ENCODE measurements at regions not wholly inside any gene's neighbourhood (a gene's known extent, or its start where the extent isn't known, plus 50 kb on each side); places are given as distances from the start of the nearest gene placed in this dataset.

DNA sequence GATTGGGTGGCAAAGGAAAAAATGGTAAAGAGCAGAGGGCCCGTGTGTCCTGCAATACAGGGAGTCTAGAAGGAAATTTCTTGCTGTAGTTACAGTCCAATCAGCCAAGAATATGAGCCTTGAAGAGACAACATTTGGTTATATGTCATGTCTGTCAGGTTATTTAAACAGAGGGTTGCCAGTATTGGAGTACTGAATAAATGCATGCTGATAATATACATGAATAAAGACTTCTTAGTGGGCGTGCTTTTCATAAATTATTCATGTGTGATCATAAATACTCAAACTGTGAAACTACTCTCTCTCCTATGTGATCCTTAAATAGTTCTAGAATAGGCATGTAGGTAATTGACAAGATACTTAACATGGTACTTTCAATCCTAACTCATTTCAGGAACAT is 249.0 kb downstream of the CRPPA start:
- DNase-seq (ENCODE audit: low read depth in 2 of 3, low spot score in 1 of 3) = no peak

DNA sequence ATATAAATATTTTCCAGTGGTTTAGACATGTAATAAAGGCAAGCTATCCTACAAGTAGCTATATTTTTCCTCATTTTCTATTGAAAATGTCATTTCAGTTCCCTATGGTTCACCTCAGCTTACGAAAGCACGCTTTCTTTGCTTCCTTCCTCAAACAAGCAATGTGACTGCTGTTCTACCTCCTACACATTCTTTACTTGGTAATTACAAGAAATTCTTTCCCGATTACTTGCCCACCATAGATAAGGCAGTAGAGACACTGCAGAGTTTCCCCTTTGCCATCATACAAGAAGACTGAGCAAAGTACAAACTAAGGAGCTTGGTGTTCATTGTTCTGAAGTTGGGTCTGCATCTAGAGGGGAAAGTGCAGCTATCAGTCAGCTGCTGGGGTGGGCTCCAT is 249.4 kb downstream of the CRPPA start:
- no peak for DNase-seq (ENCODE audit: low read depth in 2 of 3, low spot score in 1 of 3)

DNA sequence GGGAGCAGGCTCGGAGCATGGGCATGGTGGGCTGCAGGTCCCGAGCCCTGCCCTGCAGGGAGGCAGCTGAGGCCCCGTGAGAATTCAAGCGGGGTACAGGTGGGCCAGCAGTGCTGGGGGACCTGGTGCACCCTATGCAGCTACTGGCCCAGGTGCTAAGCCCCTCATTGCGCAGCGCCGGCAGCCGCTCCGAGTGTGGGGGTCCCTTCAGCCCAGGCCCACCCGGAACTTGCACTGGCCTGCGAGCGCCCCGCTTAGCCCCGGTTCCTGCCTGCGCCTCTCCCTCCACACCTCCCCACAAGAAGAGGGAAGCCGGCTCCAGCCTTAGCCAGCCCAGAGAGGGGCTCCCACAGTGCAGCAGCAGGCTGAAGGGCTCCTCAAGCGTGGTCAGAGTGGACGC is 250.7 kb downstream of the CRPPA start:
- DNase-seq (ENCODE audit: low read depth in 2 of 3, low spot score in 1 of 3) = no peak

DNA sequence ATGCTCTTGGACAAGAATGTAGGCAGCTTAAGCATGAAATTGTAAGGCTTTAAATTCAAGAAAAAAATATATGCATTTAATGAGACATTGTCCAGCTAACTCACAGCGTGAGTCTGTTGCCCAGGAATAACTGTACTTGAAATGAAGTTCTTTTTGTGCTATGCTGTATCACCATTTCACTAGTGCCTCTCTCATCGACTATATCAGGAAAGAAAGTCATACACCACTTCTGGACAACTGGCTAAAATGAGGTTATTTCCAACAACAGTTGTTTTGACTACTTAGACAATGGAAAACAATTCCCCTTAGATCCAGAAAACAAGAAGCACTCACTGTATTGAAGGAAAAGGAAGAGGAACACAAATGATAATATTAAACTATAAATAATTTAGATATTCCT is 251.8 kb downstream of the CRPPA start:
- no peak for DNase-seq (ENCODE audit: low read depth in 2 of 3, low spot score in 1 of 3)

DNA sequence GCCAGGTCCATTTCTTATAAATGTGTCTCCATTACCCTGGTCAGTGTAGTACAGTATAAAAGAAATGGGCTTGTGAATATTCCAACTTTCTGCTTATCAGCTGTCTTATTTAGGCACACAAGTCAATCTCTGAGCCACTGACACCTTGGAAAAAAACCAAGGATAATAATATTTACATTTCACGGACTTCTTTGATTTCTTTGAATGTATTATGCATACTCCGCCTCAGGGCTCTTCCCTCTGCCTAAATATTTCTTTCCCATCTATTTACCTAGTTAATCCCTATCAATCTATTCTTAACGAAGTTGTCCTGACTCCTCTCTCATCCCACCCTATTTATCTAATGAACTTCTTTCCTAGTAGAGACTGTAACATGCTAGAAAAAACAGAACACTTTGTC is 253.8 kb downstream of the CRPPA start:
- no peak for DNase-seq (ENCODE audit: low read depth in 2 of 3, low spot score in 1 of 3)

DNA sequence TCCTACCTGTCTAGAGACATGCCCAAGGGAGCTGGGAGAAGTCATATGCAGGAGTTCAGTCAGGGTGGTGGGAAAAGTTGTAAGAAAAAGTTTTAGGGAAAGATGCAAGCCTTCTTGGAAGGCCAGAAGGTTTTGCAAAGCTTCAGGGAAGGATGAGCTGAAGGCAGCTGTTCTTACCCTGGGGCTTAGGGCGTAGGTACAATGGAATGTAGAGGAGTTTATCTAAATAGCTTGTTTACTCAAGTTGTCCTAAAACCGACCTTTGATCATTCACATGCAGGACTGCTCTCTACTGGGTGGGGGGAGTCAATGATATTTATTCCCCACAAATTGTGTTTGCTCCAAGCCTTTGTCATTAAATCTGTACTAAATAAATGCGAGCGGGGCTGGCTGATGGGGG is 277.0 kb downstream of the CRPPA start:
- DNase-seq (ENCODE audit: low read depth in 2 of 3, low spot score in 1 of 3) = no peak

DNA sequence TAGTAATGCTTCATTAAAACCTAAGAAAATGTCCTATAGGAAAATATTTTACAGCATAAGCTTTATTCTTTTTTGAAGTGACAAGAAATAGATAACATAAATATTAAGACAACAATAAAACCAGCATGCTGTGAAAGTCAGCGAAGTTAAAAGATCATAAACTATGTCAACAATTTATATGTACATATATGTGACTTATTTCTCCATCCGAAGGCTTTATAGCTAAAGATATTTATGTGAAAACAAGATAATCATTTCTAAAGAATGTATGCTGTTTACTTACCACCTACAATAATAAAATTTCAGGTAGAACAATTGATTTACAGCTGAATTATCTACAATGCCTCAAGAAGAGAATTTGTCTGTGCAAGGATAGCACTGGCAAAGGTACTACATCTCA is 283.4 kb downstream of the CRPPA start:
- no peak for DNase-seq (ENCODE audit: low read depth in 2 of 3, low spot score in 1 of 3)

DNA sequence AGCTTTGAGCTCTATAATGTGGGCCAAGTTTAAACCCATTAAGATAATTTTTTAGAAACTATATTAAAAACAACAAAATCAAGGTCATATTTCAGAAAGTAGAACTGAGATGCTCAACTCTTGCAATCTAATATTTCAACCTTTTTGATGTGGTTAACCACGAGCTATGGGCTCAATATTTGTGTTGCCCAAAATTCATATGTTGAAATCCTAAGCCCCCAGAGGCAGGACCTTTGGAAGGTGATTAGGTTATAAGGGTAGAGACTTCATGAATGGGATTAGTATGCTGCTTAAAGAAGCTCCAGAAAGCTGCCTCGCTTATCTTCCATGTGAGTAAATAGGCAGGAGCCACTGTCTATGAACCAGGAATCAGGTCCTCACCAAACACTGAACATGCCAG is 284.4 kb downstream of the CRPPA start:
- DNase-seq (ENCODE audit: low read depth in 2 of 3, low spot score in 1 of 3) = no peak

DNA sequence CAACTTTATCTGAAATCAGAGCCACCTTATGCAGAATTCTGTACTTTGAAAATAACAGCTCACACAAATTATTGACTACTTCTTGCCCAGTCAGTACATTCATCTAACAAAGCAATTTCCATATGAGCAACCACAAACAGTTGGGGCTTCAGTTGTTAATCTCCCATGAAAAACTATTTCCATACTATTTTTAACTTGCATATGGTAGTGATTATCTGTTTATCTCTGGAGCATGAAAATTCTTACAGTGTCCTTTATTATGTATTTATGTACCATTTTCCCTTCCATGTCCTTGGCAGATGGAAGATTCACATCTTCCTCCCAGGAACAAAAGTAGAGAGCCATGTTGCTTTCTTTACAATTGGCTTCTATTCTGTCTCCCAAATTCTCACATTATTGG is 285.7 kb downstream of the CRPPA start:
- DNase-seq (ENCODE audit: low read depth in 2 of 3, low spot score in 1 of 3) = no peak

DNA sequence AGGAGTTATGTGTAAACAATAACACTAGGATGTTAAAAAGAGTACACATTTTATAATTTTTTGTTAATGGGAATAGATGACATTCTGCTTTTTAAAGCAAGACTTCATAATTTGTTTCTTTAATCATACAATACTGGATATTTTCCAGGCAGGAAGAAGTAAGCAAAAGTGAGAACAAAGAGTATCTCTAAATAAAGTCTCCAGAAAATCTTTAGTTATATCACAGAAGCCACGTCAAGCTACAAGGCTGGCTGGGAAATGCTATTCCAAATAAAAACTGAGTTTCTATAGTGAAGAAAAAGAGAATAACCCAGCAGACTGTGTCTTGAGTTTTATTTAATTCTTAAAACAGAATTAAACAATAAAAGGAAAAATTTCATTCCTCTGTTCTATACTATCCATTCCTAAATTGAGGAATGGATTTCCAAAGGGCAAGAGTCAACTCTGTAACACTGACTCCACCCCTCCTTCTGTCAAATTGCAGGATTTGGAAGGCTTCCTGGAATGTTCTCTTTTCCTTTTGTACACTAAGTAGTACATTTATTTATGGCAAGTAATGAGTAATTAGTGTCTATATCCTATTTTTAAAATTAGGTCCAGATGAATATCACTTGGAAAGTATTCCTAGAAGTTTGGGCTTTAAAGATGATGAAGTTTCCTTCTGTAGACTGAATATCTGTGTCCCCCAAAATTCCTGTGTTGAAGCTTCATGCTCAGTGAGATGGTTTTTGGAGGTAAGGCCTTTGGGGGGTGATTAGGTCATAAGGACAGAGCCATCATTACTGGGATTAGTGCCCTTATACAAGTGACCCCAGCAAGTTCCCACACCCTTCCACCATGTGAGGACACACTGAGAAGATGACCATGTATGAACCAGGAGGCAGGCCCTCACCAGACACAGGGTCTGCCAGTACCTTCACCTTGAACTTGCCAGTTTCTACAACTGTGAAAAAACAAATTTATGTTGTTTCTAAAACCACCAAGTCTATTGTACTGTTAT is 290.9 kb downstream of the CRPPA start:
- no peak for DNase-seq (ENCODE audit: low read depth in 2 of 3, low spot score in 1 of 3)

DNA sequence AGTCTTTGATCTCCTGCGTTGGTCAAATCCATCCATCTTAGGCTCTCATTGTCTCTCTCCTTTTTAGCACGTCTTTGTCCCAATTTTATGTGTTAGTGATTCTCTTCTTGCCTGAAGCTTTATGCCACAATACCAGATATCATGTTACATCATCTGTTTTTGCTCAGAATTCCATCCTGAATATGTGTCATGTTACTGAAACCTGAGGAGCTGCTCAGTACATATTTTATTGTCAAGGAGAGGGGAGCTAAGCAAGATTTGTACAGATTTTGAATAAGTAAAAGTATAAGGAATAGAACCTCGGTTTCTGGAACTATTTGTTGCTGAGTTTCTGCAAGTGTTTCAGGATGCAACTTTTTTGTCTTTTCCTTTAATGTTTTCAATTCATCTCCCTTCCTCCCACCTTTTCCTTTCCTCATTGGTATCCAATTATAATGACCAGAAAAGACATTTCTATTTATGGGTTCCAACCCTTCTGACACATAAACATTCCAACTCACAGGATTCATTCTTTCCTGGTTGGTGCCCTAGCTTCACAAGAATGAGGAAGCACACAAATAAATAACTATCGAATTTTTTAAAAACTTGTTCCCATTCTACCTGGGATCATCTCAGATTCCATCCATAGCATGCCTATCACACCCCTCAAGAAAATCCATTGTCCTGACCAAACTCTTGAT is 291.8 kb downstream of the CRPPA start:
- DNase-seq (ENCODE audit: low read depth in 2 of 3, low spot score in 1 of 3) = no peak

DNA sequence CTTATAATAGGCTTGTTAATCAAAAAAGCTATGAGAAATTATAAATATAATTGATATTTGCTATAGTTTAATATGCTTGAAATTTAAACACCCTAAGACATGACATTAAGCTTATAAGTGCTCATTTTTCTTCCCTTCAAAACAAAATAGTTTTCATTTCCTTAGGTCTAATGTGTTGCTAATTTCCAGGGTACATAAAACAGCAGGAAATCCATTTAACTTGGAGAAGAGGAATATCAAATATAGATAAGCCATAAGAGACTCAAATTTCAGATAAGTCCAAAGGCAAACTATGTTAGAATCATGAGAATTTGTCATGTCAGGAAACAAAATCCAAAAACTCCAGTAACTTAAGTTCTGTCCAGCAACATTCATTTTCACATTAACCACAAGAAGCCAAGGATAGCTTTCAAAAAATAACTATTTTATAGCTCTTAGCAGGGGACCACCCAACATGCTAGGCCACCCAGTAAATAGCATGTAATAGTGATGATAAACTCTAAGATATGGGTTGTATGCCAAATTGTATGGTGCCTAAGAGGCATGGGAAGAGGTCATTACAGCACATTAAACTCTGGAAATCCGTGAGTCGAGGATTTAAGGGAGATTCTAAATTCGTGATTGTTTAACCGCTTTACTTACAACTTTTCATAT is 298.1 kb downstream of the CRPPA start:
- no peak for DNase-seq (ENCODE audit: low read depth in 2 of 3, low spot score in 1 of 3)

DNA sequence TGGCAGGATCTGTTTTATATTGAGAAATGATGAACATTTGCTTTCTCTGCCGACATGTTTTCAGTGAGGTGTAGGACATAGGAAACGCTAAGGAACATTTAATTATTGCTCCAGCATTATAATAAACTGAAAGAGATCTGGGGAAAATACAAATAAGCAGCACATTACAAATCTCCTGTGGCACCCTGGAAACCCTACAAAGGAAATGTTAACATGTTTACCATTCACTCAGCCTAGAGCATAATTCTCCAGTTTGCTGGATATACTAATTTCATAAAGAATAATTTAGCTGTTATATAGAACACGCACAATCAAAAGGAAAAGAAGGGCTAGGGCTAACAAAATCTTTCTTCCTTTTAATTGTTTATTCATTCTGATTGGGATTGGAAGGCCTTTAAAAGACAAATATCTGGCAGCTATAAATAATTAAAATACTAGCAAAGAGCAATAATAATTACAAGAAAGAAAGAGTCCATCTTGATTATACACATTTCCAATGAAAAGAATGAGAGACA is 299.4 kb downstream of the CRPPA start:
- DNase-seq (ENCODE audit: low read depth in 2 of 3, low spot score in 1 of 3) = no peak

DNA sequence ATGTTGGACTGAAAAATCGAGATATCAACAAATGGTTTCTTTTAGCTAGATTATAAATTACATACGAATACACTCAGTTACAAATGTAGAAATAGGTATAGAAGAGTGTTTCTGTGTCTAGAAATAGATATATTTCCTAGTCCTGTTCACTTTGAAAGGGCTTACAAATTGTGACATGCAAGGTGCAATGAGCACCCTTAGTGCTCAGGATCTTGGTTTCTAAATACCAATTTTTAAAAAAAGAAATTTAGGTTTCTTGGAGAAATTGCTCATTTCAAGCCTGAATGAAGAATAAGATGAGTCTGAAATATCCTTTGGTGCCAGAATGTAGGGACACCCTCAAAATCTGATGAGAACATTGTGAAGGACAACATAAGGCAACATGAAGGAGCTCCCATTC is 306.0 kb downstream of the CRPPA start:
- no peak for DNase-seq (ENCODE audit: low read depth in 2 of 3, low spot score in 1 of 3)

DNA sequence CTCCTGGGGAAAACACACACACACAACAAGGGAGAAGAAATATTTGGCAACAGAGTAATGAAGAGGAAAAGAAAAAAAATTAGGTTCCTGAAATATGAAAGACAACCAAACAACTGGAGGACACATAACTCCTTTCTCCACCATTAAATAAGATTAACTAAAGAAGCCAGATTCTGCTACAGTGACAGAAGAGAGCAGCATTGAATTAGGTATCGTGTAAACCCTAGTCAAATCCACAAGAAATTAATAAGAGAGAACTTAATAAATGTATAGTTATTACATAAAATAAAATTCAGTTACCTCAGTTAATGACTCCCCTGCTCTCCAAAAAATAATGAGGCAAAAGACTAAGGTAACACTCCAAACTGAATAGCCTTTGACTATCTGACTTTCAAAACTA is 306.7 kb downstream of the CRPPA start:
- no peak for DNase-seq (ENCODE audit: low read depth in 2 of 3, low spot score in 1 of 3)

DNA sequence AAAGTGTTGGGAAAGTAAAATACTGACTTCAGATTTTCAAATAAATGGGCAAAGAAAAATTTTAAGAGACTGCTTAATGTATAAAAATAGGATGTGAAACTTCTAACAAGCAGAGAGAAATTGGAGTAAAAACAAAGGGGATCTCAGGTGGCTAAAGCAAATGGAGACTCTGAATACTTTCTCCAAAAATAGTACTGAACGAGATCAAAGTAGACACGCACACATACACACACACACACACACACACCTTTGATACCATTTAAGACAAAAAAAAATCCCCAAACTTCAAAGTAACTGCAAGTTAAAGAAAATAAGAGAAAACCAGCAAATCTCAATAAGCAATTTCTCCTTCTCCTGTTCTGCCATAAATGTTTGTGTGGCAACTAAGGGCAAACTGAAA is 307.3 kb downstream of the CRPPA start:
- DNase-seq (ENCODE audit: low read depth in 2 of 3, low spot score in 1 of 3) = no peak

DNA sequence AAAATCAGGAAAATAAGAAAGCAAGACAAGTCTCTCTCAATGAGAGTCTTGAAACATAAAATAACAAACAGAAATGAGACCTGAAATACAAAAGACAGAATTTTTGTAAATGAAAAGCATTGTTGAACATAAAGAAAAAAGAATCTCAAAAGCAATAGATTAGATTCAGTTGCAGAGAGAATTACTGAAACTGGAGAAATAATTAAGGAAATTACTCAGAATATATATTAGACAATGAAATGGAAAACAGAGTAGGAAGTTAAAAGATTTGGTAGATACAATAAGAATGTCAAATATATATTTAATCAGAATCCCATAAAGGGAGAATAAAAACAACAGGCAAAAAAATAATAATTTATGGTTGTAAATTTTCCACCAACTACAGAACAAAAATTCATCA is 308.3 kb downstream of the CRPPA start:
- DNase-seq (ENCODE audit: low read depth in 2 of 3, low spot score in 1 of 3) = no peak

DNA sequence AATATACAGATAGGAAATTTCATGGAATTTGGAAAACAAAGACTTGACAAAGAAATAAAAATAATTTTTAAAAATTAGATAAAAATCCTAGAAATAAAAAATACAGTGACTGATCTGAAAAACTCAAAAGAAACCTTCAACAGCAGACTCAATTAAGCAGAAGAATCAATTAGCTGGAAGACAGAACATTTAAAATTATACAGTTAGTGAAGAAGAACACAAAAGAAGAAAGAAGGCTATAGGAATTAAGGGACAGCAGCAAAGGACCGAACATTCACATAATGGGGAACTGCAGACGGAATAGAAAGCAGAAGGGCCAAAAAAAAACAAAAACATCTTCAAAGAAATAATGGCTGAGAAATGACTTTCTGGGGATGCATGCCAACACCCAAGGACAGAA is 314.5 kb downstream of the CRPPA start:
- no peak for DNase-seq (ENCODE audit: low read depth in 2 of 3, low spot score in 1 of 3)

DNA sequence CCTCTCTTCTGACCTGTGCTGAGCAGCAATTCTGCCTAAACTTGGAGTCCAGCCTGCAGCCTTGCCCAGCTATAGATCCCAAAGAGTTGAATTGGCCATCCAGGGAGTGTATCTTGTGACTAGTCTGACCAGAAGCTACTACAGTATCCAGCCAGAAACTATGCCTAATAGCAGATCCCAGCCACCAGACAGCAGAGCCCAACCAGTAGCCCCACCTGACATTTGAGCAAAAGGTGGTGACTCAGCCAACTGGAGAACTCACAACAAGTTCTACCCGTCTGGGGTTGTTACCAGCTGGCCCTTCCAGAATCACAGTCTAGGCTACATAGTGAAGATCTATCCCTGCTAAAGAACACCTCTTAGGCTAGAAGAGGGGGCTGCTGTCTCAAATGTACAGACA is 315.0 kb downstream of the CRPPA start:
- no peak for DNase-seq (ENCODE audit: low read depth in 2 of 3, low spot score in 1 of 3)

DNA sequence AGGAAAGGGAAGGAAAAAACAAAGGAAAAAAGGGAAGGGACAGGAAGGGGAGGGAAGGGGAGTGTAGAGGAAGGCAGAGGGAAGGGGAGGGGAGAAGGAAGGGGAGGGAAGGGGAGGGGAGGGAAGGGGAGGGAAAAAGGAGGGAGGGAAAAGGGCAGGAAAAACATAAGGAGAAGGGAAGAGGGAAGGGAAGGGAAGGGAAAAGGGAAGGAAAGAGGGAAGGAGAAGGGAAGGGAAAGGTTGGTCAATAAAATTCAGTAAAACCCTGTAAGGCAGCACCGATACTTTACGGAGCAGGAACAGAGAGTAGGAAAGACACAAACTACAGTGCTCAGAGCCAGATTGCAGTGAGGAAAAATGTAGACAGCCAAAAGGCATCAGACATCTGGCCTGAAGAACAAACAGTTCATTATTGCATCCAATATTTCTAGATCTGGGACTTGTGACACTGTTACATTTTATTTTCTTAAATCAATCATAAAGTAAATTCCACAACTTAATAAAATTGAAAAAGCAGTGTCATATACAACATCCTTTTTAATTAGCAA is 322.0 kb downstream of the CRPPA start:
- no peak for DNase-seq (ENCODE audit: low read depth in 2 of 3, low spot score in 1 of 3)

DNA sequence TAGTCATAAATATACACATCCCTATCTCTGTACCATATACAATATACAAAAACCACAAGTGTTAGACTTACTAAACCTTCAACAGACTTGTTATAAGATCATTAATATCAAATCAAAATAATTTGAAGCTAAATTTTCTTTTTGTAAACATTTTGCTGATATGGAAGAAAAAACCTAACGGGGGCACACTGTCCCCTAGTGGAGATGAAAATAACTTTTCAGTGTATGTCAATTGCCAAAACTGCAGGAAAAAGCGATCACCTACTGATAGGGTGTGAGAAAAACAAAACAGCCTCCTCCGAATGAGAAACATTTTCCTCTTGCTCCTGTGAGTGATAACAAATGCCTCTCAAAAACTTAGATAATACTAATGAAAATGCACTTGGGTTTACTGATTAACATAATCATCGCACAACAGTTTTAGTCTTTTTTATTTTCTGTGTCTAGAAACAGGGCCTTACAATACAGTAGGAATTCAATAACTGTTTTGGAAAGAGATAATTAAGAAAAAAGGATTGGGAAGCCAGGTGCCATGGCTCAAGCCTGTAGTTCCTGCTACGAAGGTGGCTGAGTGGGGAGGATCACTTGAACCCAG is 322.7 kb downstream of the CRPPA start:
- no peak for DNase-seq (ENCODE audit: low read depth in 2 of 3, low spot score in 1 of 3)

All from stimulated activated CD4-positive, alpha-beta T cell treated with anti-CD3 and anti-CD28 coated beads, Interleukin-12 subunit alpha, Interleukin-12 subunit beta, amount 100 ng/mL, for 48 hours (primary cell).